Neuronal stem cell (in vitro differentiated cells): ENCODE measurements at regions not wholly inside any gene's neighbourhood (a gene's known extent, or its start where the extent isn't known, plus 50 kb on each side); places are given as distances from the start of the nearest gene placed in this dataset.
A peak's percentile ranks its signal among the peaks of the same experiment; 100 is the strongest.

ENCODE experiments used
- DNase-seq: peaks from one replicate; pipeline ENCODE4 v3.0.0-alpha.2; 2013; ENCODE audit warnings: low spot score
- H2AFZ ChIP-seq: one replicate; pipeline ENCODE4 v1.6.1; 2013; ENCODE audit warnings: mild to moderate bottlenecking, low read length, inconsistent platforms
- H2AK5ac ChIP-seq: 2 replicates; pipeline ENCODE4 v1.6.1; 2013; ENCODE audit warnings: low read depth, mild to moderate bottlenecking, inconsistent platforms, low read length, moderate library complexity, mixed read lengths
- H2BK120ac ChIP-seq: 2 replicates; pipeline ENCODE4 v1.6.1; 2013; ENCODE audit warnings: low read depth, mild to moderate bottlenecking, inconsistent platforms, low read length, moderate library complexity, mixed read lengths
- H2BK12ac ChIP-seq: one replicate; pipeline ENCODE4 v1.6.1; 2013; ENCODE audit warnings: low read length, inconsistent platforms
- H2BK15ac ChIP-seq: 2 replicates; pipeline ENCODE4 v1.6.1; 2013; ENCODE audit warnings: mild to moderate bottlenecking, low read length, inconsistent platforms, mixed read lengths
- H2BK5ac ChIP-seq: one replicate; pipeline ENCODE4 v1.6.1; 2013; ENCODE audit warnings: inconsistent platforms, mild to moderate bottlenecking, low read length, moderate library complexity
- H3K14ac ChIP-seq: one replicate; pipeline ENCODE4 v1.6.1; 2013; ENCODE audit warnings: low read length, inconsistent platforms
- H3K18ac ChIP-seq: 2 replicates; pipeline ENCODE4 v1.6.1; 2013; ENCODE audit warnings: low read length, inconsistent platforms
- H3K23ac ChIP-seq: 2 replicates; pipeline ENCODE4 v1.6.1; 2013; ENCODE audit warnings: low read depth, mild to moderate bottlenecking, mixed read lengths, low read length, inconsistent platforms; ENCODE audit not compliant: poor library complexity
- H3K27ac ChIP-seq: replicated peaks from 3 replicates; pipeline ENCODE4 v1.5.1; 2013; ENCODE audit warnings: low read length, inconsistent platforms
- H3K27me3 ChIP-seq, 3 experiments: 2 replicates each; pipeline ENCODE4 v1.6.1; 2013; ENCODE audit warnings: low read length in 3 of 3, mild to moderate bottlenecking in 2 of 3, inconsistent platforms in 1 of 3, low read depth in 1 of 3, mixed read lengths in 1 of 3, moderate library complexity in 1 of 3; ENCODE audit not compliant: control insufficient read depth in 3 of 3, insufficient read depth in 3 of 3
- H3K36me3 ChIP-seq, 2 donors: replicated peaks in 1 of 2; 2 replicates each; pipeline ENCODE4 v1.6.1; 2013; ENCODE audit warnings: low read length in 2 of 2; ENCODE audit not compliant: control insufficient read depth in 2 of 2, insufficient read depth in 2 of 2
- H3K4ac ChIP-seq: 2 replicates; pipeline ENCODE4 v1.6.1; 2013; ENCODE audit warnings: inconsistent platforms, mild to moderate bottlenecking, low read length, moderate library complexity
- H3K4me1 ChIP-seq, 2 donors: 1 replicate in 1 of 2; 2 replicates in 1 of 2; pipeline ENCODE4 v1.6.1; 2013; ENCODE audit warnings: low read length in 2 of 2, low read depth in 1 of 2; ENCODE audit not compliant: control insufficient read depth in 2 of 2, insufficient read depth in 1 of 2
- H3K4me2 ChIP-seq: one replicate; pipeline ENCODE4 v1.6.1; 2013; ENCODE audit warnings: mild to moderate bottlenecking, low read length, inconsistent platforms; ENCODE audit not compliant: insufficient read depth, poor library complexity, severe bottlenecking
- H3K4me3 ChIP-seq, 2 donors: 2 replicates each; pipeline ENCODE4 v1.5.1; 2013; ENCODE audit warnings: low read length in 2 of 2, mild to moderate bottlenecking in 2 of 2, inconsistent platforms in 1 of 2, moderate library complexity in 1 of 2
- H3K79me1 ChIP-seq: one replicate; pipeline ENCODE4 v1.6.1; 2013; ENCODE audit warnings: low read depth, mild to moderate bottlenecking, inconsistent platforms, low read length, moderate library complexity
- H3K9ac ChIP-seq: one replicate; pipeline ENCODE4 v1.6.1; 2013; ENCODE audit warnings: mild to moderate bottlenecking, low read depth, low read length, inconsistent platforms; ENCODE audit not compliant: poor library complexity
- H3K9me3 ChIP-seq, 2 donors: replicated peaks in 1 of 2; 2 replicates each; pipeline versions ENCODE3 to v1.6.1; 2013; ENCODE audit warnings: low read length in 2 of 2, mild to moderate bottlenecking in 2 of 2, inconsistent platforms in 1 of 2, low read depth in 1 of 2, mixed read lengths in 1 of 2, moderate library complexity in 1 of 2; ENCODE audit not compliant: control insufficient read depth in 2 of 2, insufficient read depth in 1 of 2
- H4K8ac ChIP-seq: one replicate; pipeline ENCODE4 v1.6.1; 2013; ENCODE audit warnings: low read depth, mild to moderate bottlenecking, inconsistent platforms, low read length, moderate library complexity
- H4K91ac ChIP-seq: one replicate; pipeline ENCODE4 v1.6.1; 2013; ENCODE audit warnings: low read length, low read depth, mild to moderate bottlenecking, inconsistent platforms; ENCODE audit not compliant: poor library complexity
- WGBS, 2 donors: extraction: QIAGEN DNeasy Blood & Tissue Kit; methylation state at CpG; one replicate each; pipeline ENCODE4 v1.1.7; 2013; ENCODE audit warnings: missing lambda C conversion rate in 2 of 2, mixed read lengths in 1 of 2; ENCODE audit not compliant: insufficient read length in 2 of 2, insufficient replicate concordance in 1 of 2; ENCODE audit errors: extremely low coverage in 2 of 2; 5-methylcytosine and 5-hydroxymethylcytosine counted together

DNA sequence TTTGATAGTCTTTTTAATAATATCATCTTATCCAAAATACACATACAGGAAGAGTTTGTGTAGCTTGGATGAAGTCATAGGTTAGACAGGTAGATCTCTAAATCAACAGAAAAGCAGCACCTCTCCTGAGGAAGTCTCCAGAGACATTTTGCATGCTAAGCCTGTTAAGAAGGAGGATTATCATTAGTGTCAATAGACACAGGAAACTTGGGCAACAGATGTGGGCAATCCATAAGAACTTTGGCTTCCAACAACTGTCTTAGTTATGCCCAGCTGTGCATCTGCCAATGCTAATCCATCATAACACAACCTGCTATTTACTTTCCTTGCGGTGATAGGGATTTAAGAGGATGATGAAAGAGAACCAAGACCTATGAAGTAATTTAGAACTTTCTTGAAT lies 1052.6 kb downstream of the RPA4 start:
- Histone ChIP-seq H4K8ac (no peak overlapping the region), H3K4me2 (no peak overlapping the region), H3K27ac (no peak overlapping the region), H3K79me1 (no peaks in the 10 kb centered on the region), H3K18ac (no peak overlapping the region), H2BK5ac (no peak overlapping the region), H2BK12ac (no peak overlapping the region), H2AFZ (no peak overlapping the region), H3K9ac (no peak overlapping the region), H3K36me3 (no peaks in the 10 kb centered on the region), H3K9me3 (no peaks in the 10 kb centered on the region), H4K91ac (no peak overlapping the region), H3K27me3 (no peaks in the 10 kb centered on the region), H2BK120ac (no peak overlapping the region), H3K4me1 (peaks cover 0 to 20% of the 10 kb centered on the region in 2 donors), H2AK5ac (no peak overlapping the region), H3K14ac (no peak overlapping the region), H2BK15ac (no peak overlapping the region), H3K23ac (no peak overlapping the region), H3K4me3 (no peak overlapping the region), H3K4ac (no peak overlapping the region)
- no CpG with 5 or more reads among the region's 1 CpG for WGBS, 2 donors
- no peak for DNase-seq

DNA sequence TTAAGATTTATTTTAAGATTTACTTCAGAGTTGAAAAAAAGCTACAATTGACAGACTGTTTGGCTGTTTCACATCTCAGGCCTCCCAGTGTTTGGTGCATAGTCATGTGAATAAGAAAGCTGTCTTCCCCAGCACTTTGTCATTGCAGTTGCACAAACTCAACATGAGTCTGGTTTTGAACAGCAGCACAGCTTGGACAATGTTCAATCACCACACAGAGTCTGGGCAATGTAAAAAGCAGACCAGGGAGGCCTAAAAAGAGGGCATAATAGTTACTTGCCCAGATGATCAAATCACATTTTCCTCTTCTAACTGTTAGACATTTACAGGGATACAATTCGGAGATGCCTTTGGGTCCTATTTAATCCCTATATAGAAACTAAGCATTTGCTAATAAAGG lies 1055.0 kb downstream of the RPA4 start:
- H3K27me3 ChIP-seq: no peaks in the 10 kb centered on the region
- no peak overlapping the region for H3K4me2 ChIP-seq
- H3K36me3 ChIP-seq: no peaks in the 10 kb centered on the region
- DNase-seq: no peak
- H2BK15ac ChIP-seq: no peak overlapping the region
- no CpG with 5 or more reads among the region's 1 CpG for WGBS, 2 donors
- no peak overlapping the region for H3K18ac ChIP-seq
- no peak overlapping the region for H2AK5ac ChIP-seq
- H3K9me3 ChIP-seq: peaks cover 0 to 4% of the 10 kb centered on the region in 2 donors
- H2BK12ac ChIP-seq: no peak overlapping the region
- H4K91ac ChIP-seq: no peak overlapping the region
- H2AFZ ChIP-seq: peak overlapping the region; percentile 1
- no peak overlapping the region for H3K23ac ChIP-seq
- H2BK120ac ChIP-seq: no peak overlapping the region
- no peak overlapping the region for H3K4ac ChIP-seq
- no peaks in the 10 kb centered on the region for H3K79me1 ChIP-seq
- no peak overlapping the region for H3K4me3 ChIP-seq
- no peak overlapping the region for H3K9ac ChIP-seq
- H2BK5ac ChIP-seq: no peak overlapping the region
- peaks cover 0 to 16% of the 10 kb centered on the region in 2 donors for H3K4me1 ChIP-seq
- H3K27ac ChIP-seq: no peak overlapping the region
- no peak overlapping the region for H3K14ac ChIP-seq
- no peak overlapping the region for H4K8ac ChIP-seq

DNA sequence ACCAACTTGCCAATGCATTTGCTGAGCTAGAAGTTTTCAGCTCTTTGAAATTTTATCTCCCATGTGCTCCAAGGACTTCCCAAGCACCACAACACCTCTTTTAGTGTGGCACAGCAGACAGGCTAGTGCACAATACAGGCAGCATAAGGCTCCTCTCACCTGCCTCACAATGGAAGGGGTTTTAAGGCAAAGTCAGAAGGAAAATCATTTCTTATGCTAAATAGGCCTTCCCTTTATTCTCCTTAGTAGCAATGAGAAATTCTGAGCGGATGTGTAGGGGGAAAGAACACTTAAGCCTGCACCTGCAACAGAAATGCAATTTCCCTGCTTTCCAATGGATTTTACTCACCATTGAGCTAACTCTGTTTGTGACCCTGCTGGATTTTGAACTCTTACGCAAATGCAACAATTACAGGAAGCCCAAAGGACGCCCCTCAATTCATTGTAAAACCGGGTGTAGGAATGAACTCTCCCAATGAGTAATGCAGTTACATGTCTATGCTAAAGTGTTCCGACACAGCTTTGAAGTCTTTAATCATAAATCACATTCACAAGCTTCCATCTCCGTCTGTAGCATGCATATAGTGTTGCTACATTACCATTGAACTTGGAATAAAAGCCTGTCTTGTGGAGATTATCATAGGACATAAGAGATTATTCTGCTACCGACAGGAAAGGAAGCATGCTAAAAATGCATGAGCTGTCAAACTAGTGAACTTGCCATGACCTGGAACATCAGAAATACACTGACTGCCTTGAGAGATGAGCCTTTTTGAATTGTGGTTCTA lies 1084.9 kb downstream of the RPA4 start:
- Histone ChIP-seq H3K4me1 (peaks cover 0 to 16% of the 10 kb centered on the region in 2 donors), H3K14ac (no peak overlapping the region), H3K27ac (no peak overlapping the region), H4K8ac (no peak overlapping the region), H3K27me3 (no peaks in the 10 kb centered on the region), H3K9me3 (no peaks in the 10 kb centered on the region), H3K79me1 (no peaks in the 10 kb centered on the region), H2BK12ac (no peak overlapping the region), H3K36me3 (no peaks in the 10 kb centered on the region), H3K4me3 (no peak overlapping the region), H2BK15ac (no peak overlapping the region), H2AK5ac (no peak overlapping the region), H3K18ac (no peak overlapping the region), H3K4ac (no peak overlapping the region), H2BK5ac (no peak overlapping the region), H3K23ac (no peak overlapping the region), H2AFZ (peak overlapping the region; percentile 21), H3K9ac (no peak overlapping the region), H4K91ac (no peak overlapping the region), H3K4me2 (no peak overlapping the region), H2BK120ac (no peak overlapping the region)
- DNase-seq: no peak
- WGBS, 2 donors: no CpG with 5 or more reads among the region's 7 CpGs

DNA sequence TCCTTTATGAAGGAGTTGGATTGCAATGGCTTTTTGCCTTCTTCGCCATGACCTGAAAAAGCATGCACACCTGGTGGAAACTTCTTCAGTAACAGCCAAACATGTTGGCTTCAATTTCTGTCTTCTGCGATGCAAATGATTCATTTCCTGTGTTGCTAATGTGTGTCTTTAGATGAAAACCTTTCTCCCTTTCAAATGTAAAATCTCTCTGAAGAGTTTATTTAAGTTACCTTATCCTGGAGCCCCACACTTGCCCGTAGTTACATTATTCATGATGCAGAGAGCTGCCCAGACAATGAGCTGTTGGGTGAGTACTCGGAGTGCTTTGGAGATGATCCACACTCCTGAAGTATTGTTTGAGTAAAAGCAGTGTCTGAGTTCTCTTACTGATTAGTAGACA lies 1100.9 kb downstream of the RPA4 start:
- Histone ChIP-seq H3K4ac (no peak overlapping the region), H3K23ac (no peak overlapping the region), H3K36me3 (no peaks in the 10 kb centered on the region), H3K4me2 (no peak overlapping the region), H3K9me3 (no peaks in the 10 kb centered on the region), H2AK5ac (no peak overlapping the region), H2BK5ac (no peak overlapping the region), H2AFZ (peak overlapping the region; percentile 16), H3K4me1 (peaks cover 0 to 10% of the 10 kb centered on the region in 2 donors), H2BK12ac (no peak overlapping the region), H3K79me1 (no peaks in the 10 kb centered on the region), H3K27ac (no peak overlapping the region), H2BK15ac (no peak overlapping the region), H2BK120ac (no peak overlapping the region), H3K4me3 (no peak overlapping the region), H4K8ac (no peak overlapping the region), H4K91ac (no peak overlapping the region), H3K9ac (no peak overlapping the region), H3K14ac (no peak overlapping the region), H3K27me3 (no peaks in the 10 kb centered on the region), H3K18ac (no peak overlapping the region)
- no peak for DNase-seq
- WGBS, 2 donors: no CpG with 5 or more reads among the region's 4 CpGs
